ENCODE measurements at regions not wholly inside any gene's neighbourhood (a gene's known extent, or its start where the extent isn't known, plus 50 kb on each side); places are given as distances from the start of the nearest gene placed in this dataset.

DNA sequence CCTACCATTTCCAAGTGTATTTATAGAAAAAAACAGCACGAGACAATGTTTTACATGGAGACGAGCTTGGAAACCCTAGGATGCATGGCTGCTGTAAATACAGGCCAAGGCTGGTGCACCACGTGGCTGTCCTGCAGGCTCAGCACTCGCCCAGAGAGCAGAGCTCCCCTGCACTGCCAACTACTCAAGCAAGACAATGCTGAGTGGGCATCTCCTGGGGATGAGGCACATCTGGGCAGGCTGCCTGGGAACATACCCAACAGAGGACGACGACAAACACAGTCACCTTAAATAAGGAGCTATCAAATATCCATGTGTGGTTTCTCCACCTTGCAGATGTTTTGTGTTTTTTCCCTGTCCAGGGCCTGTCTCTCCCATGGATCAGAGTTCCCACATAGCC, 128.3 kb upstream of the PRMT8 start:
- Mint-ChIP-seq H3K27me3 (peaks cover 19% of the 10 kb centered on the region), H3K9me3 (no peaks in the 10 kb centered on the region), H3K4me1 (peaks cover 3% of the 10 kb centered on the region), H3K36me3 (ENCODE audit: low read depth) (no peaks in the 10 kb centered on the region), H3K4me3 (no peak overlapping the region), H3K27ac (no peak overlapping the region)
- no peak for ATAC-seq
- DNase-seq, result no peak

DNA sequence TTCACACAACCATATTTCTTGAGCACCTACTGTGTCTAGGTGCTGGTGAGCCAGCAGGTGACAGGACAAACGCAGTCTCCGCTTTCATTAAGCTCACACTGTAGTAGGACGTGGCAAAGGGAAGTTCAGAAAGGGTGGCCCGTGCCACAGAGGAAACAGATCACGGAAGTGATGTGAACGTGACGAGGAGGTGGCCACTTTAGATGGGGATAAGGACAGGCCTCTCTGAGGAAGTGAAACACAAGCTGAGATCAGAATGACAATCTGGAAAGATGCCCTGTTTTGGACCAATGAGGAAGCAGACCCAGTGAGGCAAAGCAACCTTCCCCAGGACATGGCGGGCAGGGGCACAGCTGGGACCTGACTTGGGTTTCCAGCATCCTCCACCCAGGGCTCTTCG, 127.4 kb upstream of the PRMT8 start:
- no peaks in the 10 kb centered on the region for H3K9me3 Mint-ChIP-seq
- H3K27me3 Mint-ChIP-seq, result peaks cover 19% of the 10 kb centered on the region
- H3K4me1 Mint-ChIP-seq, result peaks cover 3% of the 10 kb centered on the region
- ATAC-seq (no peak), DNase-seq (no peak)
- H3K27ac Mint-ChIP-seq, result no peak overlapping the region
- no peak overlapping the region for H3K4me3 Mint-ChIP-seq
- no peaks in the 10 kb centered on the region for H3K36me3 Mint-ChIP-seq (ENCODE audit: low read depth)

DNA sequence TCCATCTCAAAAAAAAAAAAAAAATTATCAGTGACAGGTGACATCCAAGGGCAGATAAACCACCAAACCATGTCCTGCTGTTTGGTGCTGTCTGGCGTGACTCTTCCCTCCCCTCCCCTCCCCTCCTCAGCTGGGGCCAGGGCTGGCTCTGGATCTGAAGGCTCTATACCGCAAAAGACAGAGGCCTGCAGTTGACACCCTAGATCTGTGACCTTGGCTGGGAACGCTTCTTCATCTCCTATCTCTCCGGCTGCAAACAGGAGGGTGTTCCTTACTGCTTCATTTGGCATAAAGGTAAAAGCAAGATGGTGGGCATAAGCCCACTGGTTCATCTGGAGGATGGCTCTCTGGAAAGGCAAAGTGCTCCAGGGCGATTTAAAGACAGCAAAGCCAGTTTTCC, 126.8 kb upstream of the PRMT8 start:
- Mint-ChIP-seq H3K9me3 (no peaks in the 10 kb centered on the region), H3K27ac (no peak overlapping the region), H3K4me1 (peaks cover 3% of the 10 kb centered on the region), H3K36me3 (ENCODE audit: low read depth) (no peaks in the 10 kb centered on the region), H3K27me3 (peaks cover 19% of the 10 kb centered on the region), H3K4me3 (no peak overlapping the region)
- DNase-seq (no peak), ATAC-seq (no peak)

DNA sequence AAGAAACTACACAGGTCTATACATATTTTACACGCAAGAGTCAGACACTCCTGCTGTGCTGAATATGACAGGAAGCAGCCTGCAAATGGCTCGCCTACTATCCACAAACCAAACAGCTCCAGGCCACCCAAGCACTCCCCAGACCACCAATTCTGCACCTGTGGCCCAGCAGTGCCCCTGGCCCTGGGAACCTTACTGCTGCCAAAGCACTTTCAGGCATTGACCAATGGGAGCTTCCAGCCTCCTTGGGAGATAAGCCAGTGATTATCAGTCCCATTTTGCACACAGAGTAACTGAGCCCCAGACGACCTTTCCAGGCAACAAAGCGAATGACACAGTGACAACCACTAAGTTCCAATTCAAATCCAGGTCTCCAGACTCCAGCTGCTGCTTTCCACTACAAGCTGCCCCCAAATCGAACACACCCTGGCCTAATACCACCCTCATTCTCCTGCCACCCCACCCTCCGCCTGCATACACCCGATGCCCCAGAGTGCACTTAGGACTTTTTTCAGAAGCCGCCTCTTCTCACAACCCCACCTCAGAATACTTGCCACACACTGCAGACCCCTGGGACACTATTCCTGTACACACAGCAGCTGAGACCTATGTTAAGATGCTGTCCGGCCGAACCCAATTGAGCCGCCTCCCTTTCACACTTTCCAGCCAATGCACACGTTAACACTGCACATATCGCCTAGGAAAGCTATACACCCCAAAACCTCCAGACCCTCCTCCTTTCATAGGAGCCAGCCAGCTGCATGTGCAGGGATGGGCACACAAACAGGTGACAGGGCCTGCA, 126.1 kb upstream of the PRMT8 start:
- peaks cover 3% of the 10 kb centered on the region for H3K4me1 Mint-ChIP-seq
- H3K27me3 Mint-ChIP-seq, result peaks cover 19% of the 10 kb centered on the region
- no peak overlapping the region for H3K27ac Mint-ChIP-seq
- no peaks in the 10 kb centered on the region for H3K9me3 Mint-ChIP-seq
- ATAC-seq (no peak), DNase-seq (no peak)
- H3K4me3 Mint-ChIP-seq, result no peak overlapping the region
- no peaks in the 10 kb centered on the region for H3K36me3 Mint-ChIP-seq (ENCODE audit: low read depth)

DNA sequence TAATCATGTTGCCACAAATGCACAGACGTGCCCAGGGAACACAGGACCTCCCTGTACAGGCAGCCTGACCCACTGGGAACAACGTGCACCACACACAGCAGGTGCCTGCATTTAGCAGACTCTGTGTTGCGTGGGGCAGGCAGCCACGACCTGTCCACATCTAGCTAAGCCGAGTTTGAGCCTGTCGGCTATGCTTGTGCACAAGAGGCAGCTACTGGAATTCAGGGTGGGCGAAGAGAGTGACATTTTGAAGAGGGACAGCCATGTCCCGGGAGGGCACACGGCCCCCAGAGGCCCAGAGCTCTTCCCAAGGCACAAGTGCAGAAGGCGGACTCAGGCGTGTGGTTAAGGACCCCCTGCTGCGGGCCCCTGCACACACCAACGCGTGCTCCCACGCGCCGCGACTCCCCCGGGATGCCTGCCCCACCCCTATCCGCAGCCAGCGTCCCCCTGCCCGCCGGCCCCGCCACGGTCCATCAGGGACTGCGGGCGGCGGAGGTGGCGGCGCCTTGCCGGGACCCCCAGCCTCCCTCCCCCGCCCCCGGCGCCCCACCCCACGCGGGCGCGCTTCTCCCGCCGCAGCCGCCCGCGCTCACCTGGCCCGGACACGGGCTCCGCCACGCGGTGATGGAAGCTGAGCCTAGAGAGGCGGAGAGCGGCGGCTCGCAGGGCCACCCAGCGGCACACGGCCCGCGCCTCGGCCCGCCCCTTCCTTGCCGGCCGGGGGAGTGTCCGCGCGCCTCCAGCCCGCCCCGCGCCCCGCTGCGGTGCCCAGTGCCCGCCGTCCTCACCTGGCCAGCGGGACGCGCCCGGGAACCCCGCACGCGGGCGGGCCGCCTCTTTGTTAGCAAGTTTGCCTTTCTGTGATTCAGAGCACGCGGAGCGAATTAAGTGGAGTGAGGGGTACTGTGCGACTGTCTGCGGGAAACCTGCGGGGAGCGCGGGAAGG, 125.3 kb upstream of the PRMT8 start:
- H3K27ac Mint-ChIP-seq, result no peak overlapping the region
- no peak for ATAC-seq

DNA sequence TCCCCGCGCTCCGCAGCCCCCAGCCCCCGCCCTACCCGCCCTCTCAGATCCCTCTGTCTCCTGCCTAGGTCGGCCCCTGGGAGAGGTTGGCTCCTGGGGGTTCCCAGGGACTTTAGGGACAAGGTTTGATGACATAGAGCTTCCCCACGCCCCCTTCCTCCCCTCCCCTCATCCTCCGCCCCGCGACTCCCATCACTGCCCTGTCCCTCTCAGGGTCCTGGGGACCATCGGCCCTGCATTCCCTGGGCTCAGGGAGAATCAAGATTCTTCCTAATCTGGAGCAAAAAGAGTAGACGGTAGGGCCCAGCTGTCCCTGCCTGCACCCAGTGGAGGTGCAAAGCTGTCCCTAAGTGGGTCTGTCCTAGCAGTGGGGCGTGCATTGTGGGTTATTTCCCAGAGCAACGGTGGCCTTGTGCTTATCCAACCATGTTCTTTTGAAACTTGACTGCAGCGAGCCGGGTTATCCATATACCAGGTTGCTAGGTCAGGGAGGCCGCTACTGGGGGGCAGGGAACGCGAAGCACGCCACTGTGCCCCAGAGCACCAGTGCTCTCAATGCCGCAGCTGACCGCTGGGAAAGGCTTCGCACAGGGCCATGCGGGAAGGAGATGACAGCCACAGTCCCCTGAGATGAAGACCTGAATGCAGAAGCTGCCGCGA, 124.4 kb upstream of the PRMT8 start:
- Mint-ChIP-seq H3K27ac (no peak overlapping the region), H3K36me3 (ENCODE audit: low read depth) (no peaks in the 10 kb centered on the region), H3K4me3 (no peak overlapping the region), H3K27me3 (peaks cover 19% of the 10 kb centered on the region), H3K4me1 (peaks cover 3% of the 10 kb centered on the region), H3K9me3 (no peaks in the 10 kb centered on the region)
- DNase-seq (no peak), ATAC-seq (no peak)

More for the DNA sequence above, 125.3 kb upstream of the PRMT8 start:
- no peaks in the 10 kb centered on the region for H3K9me3 Mint-ChIP-seq
- H3K4me3 Mint-ChIP-seq, result no peak overlapping the region
- no peaks in the 10 kb centered on the region for H3K36me3 Mint-ChIP-seq (ENCODE audit: low read depth)
- peaks cover 19% of the 10 kb centered on the region for H3K27me3 Mint-ChIP-seq
- peaks cover 3% of the 10 kb centered on the region for H3K4me1 Mint-ChIP-seq
- no peak for DNase-seq

DNA sequence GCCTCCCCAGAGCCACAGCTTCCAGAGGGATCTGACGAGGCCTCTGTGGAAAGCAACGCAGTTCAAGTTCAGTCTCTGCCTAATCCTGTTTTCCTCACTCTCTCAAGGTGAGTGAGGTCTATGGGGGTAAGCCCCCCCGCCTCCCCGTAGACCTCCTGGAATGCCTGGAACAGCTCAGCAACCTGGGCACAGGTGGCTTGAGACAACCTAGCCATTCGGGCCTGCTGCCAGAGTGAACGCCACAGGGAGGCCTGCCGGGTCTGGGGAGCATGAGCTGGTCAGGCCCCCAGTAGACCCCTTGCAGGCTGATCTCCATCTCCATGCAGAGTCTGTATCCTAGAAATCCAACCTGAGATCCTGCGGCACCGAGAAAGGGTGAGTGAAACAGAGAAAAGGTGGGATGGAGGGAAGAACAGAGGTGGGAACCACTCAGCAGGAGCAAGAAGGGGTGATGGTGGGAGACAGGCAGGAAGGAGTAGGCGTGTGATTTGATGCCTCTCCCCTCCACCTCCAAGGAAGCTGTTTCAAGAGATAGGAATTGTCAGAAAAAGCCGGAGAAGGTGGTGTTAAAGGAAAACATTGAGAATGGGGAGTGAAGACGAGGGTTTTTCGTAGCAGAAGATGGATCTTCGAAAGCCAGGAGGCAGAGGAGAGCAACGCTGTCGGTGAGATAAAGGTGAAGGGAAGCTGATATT, 123.1 kb upstream of the PRMT8 start:
- Mint-ChIP-seq H3K4me1 (peaks cover 3% of the 10 kb centered on the region), H3K36me3 (ENCODE audit: low read depth) (no peaks in the 10 kb centered on the region), H3K27me3 (peaks cover 21% of the 10 kb centered on the region), H3K4me3 (no peak overlapping the region), H3K27ac (no peak overlapping the region), H3K9me3 (no peaks in the 10 kb centered on the region)
- ATAC-seq (no peak), DNase-seq (no peak)

DNA sequence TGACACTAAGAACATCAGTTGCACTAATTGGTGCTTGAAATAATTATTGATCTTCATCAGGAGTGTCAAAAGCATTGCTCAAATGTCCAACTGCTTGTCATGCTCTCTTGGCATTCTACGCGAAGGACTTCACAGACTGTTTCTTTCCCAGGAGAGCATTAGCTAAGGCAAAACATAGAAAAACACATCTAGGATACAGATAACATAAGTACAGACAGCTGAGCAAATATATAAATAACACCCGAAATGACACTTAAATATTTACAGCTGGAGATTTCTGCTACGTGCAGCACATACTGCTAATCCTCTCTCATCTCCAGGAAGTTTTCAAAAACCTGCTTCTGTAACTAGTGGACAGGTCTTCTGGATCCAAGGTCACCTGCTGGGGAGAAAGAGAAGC, 120.0 kb upstream of the PRMT8 start:
- H3K9me3 Mint-ChIP-seq, result no peaks in the 10 kb centered on the region
- H3K4me1 Mint-ChIP-seq, result no peaks in the 10 kb centered on the region
- H3K4me3 Mint-ChIP-seq, result no peak overlapping the region
- DNase-seq (no peak), ATAC-seq (no peak)
- no peaks in the 10 kb centered on the region for H3K36me3 Mint-ChIP-seq (ENCODE audit: low read depth)
- H3K27ac Mint-ChIP-seq, result no peak overlapping the region
- H3K27me3 Mint-ChIP-seq, result peaks cover 3% of the 10 kb centered on the region

DNA sequence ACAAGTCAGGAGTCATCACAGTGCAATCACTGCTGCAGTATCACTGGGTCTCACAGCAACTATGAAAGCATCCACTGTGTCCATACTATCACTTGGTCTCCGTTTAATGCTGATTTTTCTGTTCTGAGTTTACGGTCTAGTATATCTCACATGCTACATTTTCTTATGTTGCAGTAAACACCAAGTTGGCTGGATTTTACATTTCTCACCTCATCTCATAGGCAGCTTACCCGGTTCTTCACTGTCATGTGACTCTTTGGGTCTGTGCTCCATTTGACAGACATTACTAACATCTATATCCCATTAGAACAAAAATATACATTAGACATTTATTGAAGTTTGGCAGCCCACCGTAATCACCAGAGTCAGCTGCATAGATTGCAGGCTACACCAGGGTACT, 115.7 kb upstream of the PRMT8 start:
- H3K27me3 Mint-ChIP-seq, result peaks cover 4% of the 10 kb centered on the region
- no peak overlapping the region for H3K27ac Mint-ChIP-seq
- H3K9me3 Mint-ChIP-seq, result no peaks in the 10 kb centered on the region
- no peak overlapping the region for H3K4me3 Mint-ChIP-seq
- no peak for ATAC-seq
- H3K36me3 Mint-ChIP-seq (ENCODE audit: low read depth), result no peaks in the 10 kb centered on the region
- H3K4me1 Mint-ChIP-seq, result no peaks in the 10 kb centered on the region
- no peak for DNase-seq

DNA sequence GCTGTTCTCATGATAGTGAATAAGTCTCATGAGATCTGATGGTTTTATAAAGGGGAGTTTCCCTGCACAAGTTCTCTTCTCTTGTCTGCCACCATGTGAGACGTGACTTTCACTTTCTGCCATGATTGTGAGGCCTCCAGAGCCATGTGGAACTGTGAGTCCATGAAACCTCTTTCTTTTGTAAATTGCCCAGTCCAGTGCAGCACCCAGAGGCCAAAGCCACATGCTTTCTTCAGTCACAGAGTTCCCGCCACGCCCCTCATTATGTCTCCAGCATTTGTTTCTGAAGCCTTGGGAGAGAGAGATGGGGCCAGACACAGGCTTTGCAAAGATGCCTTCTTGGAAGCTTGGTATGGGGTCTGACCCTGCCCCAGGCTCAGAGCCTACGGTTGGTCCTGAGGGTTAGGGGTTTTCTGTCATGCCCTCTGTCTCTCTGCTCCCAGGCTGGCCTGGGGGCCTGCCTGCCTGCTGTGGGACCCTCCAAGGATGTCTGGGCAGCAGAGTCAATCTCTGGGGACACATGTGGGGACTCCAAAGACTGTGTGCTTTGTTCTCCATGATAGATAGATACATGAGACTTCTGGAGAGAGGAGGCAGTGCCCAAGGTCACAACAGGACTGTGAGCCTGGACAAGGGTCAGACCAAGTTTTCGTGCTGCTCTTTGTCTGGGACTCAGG, 114.1 kb upstream of the PRMT8 start:
- Mint-ChIP-seq H3K36me3 (ENCODE audit: low read depth) (no peaks in the 10 kb centered on the region), H3K27ac (no peak overlapping the region), H3K9me3 (no peaks in the 10 kb centered on the region), H3K27me3 (peaks cover 11% of the 10 kb centered on the region), H3K4me1 (no peaks in the 10 kb centered on the region), H3K4me3 (no peak overlapping the region)
- DNase-seq (no peak), ATAC-seq (no peak)

DNA sequence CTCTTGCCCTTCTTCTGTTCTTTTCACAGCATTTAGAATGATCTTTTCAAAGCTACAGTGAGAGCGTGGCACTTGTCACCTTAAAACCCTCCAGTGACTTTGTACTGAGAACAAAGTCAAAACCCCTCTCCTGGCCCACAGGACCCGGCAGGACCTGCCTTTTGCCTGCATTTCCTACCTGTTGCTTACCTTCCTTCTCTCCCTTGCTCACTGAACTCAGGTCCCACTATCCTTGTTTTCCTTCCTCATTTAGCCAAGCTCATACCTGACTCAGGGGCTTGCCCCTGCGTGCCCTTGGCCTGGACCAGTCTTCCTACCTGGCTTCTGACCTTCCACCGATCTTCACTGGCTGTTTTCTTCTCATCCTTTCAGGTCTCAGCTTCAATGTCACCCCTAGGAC, 112.3 kb upstream of the PRMT8 start:
- no peaks in the 10 kb centered on the region for H3K36me3 Mint-ChIP-seq (ENCODE audit: low read depth)
- DNase-seq (no peak), ATAC-seq (no peak)
- H3K27me3 Mint-ChIP-seq, result peaks cover 15% of the 10 kb centered on the region
- H3K4me3 Mint-ChIP-seq, result no peak overlapping the region
- no peaks in the 10 kb centered on the region for H3K9me3 Mint-ChIP-seq
- no peaks in the 10 kb centered on the region for H3K4me1 Mint-ChIP-seq
- H3K27ac Mint-ChIP-seq, result no peak overlapping the region

DNA sequence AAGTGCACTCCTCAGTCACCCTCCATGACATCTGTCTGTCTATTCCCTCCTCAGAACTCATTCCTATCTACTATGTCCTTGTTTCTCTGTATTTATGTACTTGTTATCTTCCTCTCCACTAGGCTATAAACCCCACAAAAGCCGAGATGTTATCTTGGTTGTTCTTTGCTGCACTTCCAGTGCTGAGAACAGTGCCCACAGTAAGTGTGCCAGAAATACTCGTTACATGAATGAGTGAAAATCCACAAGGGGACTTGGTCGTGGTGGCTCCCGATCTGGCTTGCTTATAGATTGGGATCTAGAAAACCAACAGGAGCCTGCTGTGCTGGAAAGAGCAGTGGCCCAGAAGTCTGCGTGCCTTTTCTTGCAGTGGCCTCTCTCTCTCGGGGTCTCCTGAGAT, 111.9 kb upstream of the PRMT8 start:
- Mint-ChIP-seq H3K36me3 (ENCODE audit: low read depth) (no peaks in the 10 kb centered on the region), H3K4me1 (no peaks in the 10 kb centered on the region), H3K9me3 (no peaks in the 10 kb centered on the region), H3K27ac (no peak overlapping the region), H3K27me3 (peaks cover 19% of the 10 kb centered on the region), H3K4me3 (no peak overlapping the region)
- ATAC-seq (no peak), DNase-seq (no peak)

DNA sequence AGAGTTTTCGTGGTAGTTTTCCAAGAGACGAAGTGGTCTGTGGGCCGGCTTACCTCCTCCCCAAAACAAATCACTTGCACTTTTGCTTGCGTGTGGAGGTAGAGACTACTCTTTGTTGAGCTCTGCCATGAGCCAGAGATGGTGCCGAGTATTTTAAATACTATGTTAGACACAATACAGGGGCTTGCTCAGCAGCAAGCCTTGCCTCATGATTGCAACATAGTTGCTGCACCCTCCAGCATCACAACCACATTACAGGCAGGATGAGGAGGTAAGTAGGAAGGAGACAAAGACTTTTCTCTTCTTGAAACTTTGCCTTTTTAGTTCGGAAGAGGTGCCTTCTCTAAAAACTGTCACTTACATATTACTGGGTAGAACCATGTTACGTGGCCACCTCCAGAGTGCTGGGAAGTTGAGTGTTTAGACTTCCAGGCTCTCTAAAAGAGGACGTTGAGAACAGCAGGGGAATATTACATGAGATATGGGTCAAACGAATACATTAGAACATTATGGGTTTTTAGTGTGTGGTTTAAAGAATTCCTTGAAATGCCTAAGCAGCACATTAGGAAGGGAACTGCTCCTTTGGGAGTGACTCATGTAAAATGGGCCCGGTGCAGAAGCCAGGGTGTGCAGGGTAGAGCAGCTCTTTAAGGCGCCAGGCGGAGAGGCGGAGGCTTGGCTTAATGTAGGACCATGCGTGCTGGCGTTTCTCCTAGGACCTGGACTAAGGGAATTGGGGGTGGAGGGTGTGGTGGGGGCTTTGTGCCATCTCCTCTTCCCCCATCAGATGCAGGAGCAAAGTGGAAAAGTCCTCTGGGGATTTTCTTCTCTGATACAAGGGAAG, 110.6 kb upstream of the PRMT8 start:
- Mint-ChIP-seq H3K9me3 (no peaks in the 10 kb centered on the region), H3K27me3 (peaks cover 19% of the 10 kb centered on the region), H3K36me3 (ENCODE audit: low read depth) (no peaks in the 10 kb centered on the region), H3K4me3 (no peak overlapping the region), H3K4me1 (no peaks in the 10 kb centered on the region), H3K27ac (no peak overlapping the region)
- no peak for ATAC-seq
- no peak for DNase-seq

All from activated naive CD8-positive, alpha-beta T cell treated with anti-CD3 and anti-CD28 coated beads, Interleukin-2, amount 50 U/mL, for 24 hours (primary cell).